Fibroblast of villous mesenchyme (primary cell): ENCODE measurements at regions not wholly inside any gene's neighbourhood (a gene's known extent, or its start where the extent isn't known, plus 50 kb on each side); places are given as distances from the start of the nearest gene placed in this dataset. TPM values are rescaled to one million over a fixed set of nuclear protein-coding genes. Genes with fewer than 3 reads are reported as not detected.

ENCODE experiments used
- DNase-seq: peaks from one replicate; pipeline ENCODE4 v3.0.0-alpha.2; 2010; ENCODE audit warnings: low read depth
- H3K4me3 ChIP-seq: 2 replicates; pipeline ENCODE4 v1.5.1; 2011; ENCODE audit warnings: low read depth, mild to moderate bottlenecking, low read length
- CTCF ChIP-seq: IDR thresholded peaks from 2 replicates; pipeline ENCODE4 v1.5.1; 2012; ENCODE audit warnings: low read depth, mild to moderate bottlenecking, low read length; ENCODE audit not compliant: insufficient read depth
- small RNA-seq: library from RNA; depleted of rRNA; stranded (forward); fragments of <200 nt; gene quantifications from one replicate; pipeline ENCODE3, GENCODE V24; 2012

- TF ChIP-seq CTCF = no peak
- H3K4me3 ChIP-seq = no peak overlapping the region
- no peak for DNase-seq
Observed at GRCh38 chr12:45165284-45165683, 50.6 kb upstream of the ANO6 start.

- TF ChIP-seq CTCF = no peak
- DNase-seq = no peak
- H3K4me3 ChIP-seq = no peak overlapping the region
Observed at GRCh38 chr12:45166056-45166455, 49.8 kb upstream of the ANO6 start.

Small RNAs in the stretch of these regions (small RNA-seq; reads per million reads assigned to genes)
- gene RNA5SP361 = not detected
